ENCODE measurements at regions not wholly inside any gene's neighbourhood (a gene's known extent, or its start where the extent isn't known, plus 50 kb on each side); places are given as distances from the start of the nearest gene placed in this dataset.

GRCh38 chr9:80049096-80049782 is 477.5 kb downstream of the TLE4 start:
- DNase-seq (ENCODE audit: low read depth in 1 of 2, low spot score in 1 of 2) = no peak

- DNase-seq (ENCODE audit: low read depth in 1 of 2, low spot score in 1 of 2) = no peak
These were observed 474.7 kb downstream of the TLE4 start for GRCh38 chr9:80046481-80046880.

DNA sequence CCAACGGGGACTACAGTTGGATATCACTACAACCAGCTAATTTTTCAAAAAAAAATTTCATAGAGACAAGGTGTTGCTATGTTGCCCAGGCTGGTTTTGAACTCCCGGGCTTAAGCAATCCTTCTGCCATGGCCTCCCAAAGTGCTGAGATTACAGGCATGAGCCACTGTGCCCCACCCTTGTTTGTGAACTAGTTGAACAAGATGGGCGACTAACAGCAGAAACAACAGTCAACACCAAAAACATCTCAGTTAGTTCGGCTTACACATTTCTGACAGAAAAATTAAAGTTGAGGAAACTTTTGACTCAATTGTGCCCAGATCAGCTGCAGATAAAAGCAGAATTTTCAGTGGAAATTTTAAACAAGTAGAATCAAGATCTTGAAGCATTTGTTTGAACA is 470.1 kb downstream of the TLE4 start:
- no peak for DNase-seq (ENCODE audit: low read depth in 1 of 2, low spot score in 1 of 2)

GRCh38 chr9:80040457-80040856 is 468.7 kb downstream of the TLE4 start:
- DNase-seq (ENCODE audit: low read depth in 1 of 2, low spot score in 1 of 2) = no peak

- DNase-seq (ENCODE audit: low read depth in 1 of 2, low spot score in 1 of 2) = no peak
These were observed 459.0 kb downstream of the TLE4 start for GRCh38 chr9:80030801-80031200.

GRCh38 chr9:80028501-80028900 is 456.7 kb downstream of the TLE4 start:
- DNase-seq (ENCODE audit: low read depth in 1 of 2, low spot score in 1 of 2) = no peak

DNA sequence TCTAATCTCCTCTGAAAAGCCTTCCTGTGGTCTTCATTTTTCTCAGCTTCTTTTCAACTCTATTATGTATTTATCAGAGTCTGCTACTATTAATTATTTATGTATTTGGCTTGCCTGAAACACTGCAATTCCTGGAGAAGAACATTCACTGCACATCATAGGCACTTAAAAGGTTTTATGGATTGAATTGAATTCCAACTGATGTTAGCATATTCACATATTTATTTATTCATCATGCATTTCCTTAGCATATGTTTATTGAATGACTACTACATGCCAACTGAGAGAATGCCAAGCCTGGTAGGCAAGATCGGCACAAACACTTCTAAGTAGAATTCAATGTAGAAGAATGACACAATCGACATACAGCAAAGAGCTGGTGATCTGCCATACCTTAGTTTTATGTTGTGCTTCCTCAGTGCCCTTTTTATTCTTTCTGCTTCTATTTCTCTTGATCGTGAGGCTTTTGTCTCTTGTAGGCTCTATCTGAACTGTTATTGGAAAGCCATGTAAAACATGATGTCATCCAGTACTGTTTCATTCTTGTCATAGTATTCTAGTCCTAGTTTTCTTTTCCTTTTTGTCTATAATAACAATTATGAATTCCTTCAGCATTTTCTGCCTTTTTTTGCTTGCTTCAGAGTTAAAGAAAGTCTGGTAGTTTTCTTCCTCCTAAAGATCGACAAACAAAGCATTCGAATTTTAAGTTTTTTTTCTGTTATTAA is 454.2 kb downstream of the TLE4 start:
- no peak for DNase-seq (ENCODE audit: low read depth in 1 of 2, low spot score in 1 of 2)

DNA sequence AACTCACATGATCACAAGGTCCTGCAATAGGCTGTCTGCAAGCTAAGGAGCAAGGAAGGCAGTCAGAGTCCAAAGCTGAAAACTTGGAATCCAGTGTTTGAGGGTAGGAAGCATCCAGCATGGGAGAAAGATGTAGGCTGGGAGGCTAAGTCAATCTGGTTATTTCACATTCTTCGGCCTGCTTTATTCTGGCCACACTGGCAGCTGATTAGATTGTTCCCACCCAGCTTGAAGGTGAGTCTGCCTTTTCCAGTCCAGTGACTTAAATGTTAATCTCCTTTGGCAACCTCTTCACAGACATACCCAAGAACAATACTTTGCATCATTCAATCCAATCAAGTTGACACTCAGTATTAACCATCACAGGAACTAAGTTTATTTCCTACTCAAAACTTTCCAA is 453.4 kb downstream of the TLE4 start:
- no peak for DNase-seq (ENCODE audit: low read depth in 1 of 2, low spot score in 1 of 2)

GRCh38 chr9:80020530-80020929 is 448.8 kb downstream of the TLE4 start:
- no peak for DNase-seq (ENCODE audit: low read depth in 1 of 2, low spot score in 1 of 2)

GRCh38 chr9:80020056-80020455 is 448.3 kb downstream of the TLE4 start:
- no peak for DNase-seq (ENCODE audit: low read depth in 1 of 2, low spot score in 1 of 2)

- no peak for DNase-seq (ENCODE audit: low read depth in 1 of 2, low spot score in 1 of 2)
These were observed 442.1 kb downstream of the TLE4 start for GRCh38 chr9:80013891-80014290.

- no peak for DNase-seq (ENCODE audit: low read depth in 1 of 2, low spot score in 1 of 2)
These were observed 441.0 kb downstream of the TLE4 start for GRCh38 chr9:80012557-80013330.

DNA sequence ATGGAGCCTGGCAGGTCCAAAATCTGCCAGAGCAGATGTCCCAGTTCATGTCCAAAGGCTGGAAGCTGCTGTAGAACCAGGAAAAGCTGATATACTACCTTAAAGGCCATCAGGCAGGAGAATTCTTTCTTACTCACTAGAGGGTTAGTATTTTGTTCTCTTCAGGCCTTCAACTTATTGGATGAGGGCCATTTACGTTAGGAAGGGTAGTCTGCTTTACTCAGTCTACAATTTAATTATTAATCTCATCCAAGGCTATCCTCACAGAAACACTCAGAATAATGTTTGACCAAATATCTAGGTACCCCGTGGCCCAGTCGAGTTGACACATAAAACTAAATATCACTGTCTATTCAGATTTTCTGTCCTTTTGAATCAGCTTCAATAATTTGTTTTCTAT is 437.4 kb downstream of the TLE4 start:
- no peak for DNase-seq (ENCODE audit: low read depth in 1 of 2, low spot score in 1 of 2)

DNA sequence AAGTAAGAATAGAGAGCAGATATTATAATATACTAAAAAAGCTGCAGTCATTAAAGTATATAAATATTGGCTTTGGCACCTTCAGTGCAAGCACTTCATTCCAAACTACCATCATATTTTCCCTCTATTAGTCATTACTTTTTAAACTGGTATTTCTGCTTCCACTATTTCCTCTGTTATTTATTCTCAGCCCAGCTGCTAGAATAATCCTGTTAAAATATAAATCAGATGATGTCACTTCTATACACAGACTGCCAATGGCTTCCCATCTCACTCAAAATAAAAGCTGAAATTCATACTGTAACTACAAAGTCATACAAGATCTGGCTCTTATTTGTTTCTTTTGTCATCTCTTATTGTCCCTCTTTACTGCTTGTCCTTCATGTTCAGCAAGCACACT is 432.9 kb downstream of the TLE4 start:
- DNase-seq (ENCODE audit: low read depth in 1 of 2, low spot score in 1 of 2) = no peak

DNA sequence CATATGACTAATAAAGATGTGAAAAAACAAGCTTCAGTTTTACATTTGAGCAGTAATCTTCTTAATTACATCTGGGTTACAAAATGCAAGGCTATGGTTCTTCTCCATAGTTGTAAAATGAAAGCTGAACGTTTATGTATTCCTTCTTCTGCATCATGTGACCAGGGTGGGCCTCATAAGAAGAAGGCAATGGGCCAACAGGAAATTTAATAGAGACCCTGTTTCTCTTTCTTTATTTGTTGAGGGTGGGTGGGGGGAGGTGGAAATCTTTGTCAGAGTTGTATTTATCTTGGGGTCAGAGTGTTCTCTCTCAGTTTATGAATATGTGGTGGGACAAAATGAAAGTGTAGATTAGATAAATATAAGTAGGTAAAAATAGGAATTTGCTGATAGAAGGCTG is 418.8 kb downstream of the TLE4 start:
- DNase-seq (ENCODE audit: low read depth in 1 of 2, low spot score in 1 of 2) = no peak

GRCh38 chr9:79989079-79989478 is 417.3 kb downstream of the TLE4 start:
- no peak for DNase-seq (ENCODE audit: low read depth in 1 of 2, low spot score in 1 of 2)

DNA sequence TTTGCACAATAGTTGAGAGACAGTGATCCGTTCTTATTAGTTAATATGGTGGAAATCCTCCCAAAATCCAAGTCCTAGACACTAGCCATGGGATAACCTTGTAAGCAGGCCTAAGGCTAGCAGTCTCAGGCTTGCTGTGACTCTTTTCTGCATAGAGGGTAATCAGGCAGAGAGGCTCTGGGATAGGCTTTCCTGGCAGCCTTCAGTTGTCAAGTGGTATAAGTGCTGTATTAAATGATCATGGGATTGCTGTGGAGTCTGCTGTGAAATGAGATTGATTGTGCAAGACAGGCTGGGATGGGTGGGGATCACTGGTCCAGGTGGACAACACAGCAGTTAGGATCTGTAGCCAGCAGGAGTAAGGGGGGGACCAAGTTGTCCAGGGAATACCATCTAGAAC is 416.4 kb downstream of the TLE4 start:
- DNase-seq (ENCODE audit: low read depth in 1 of 2, low spot score in 1 of 2) = no peak

GRCh38 chr9:79986437-79986836 is 414.7 kb downstream of the TLE4 start:
- no peak for DNase-seq (ENCODE audit: low read depth in 1 of 2, low spot score in 1 of 2)

- no peak for DNase-seq (ENCODE audit: low read depth in 1 of 2, low spot score in 1 of 2)
These were observed 414.0 kb downstream of the TLE4 start for GRCh38 chr9:79985772-79986171.

DNA sequence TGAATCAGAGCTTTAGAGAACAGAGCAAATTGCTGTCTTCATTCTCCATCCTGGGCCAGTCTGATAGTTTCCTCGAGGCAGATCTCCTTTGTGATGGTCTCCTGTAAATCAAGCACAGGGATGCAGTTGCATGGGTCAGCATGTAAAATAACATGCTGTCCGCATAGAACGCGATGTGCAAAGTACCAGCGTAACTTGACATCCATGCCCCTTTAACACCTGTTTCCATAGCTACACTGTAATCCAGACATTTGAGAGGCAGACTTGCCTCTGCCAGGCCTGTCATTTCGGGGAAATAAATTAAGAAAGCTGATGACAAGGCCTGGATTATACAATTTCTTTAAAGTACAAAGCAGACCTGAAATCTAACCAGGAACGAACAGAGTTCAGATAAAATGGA is 413.5 kb downstream of the TLE4 start:
- DNase-seq (ENCODE audit: low read depth in 1 of 2, low spot score in 1 of 2) = no peak

DNA sequence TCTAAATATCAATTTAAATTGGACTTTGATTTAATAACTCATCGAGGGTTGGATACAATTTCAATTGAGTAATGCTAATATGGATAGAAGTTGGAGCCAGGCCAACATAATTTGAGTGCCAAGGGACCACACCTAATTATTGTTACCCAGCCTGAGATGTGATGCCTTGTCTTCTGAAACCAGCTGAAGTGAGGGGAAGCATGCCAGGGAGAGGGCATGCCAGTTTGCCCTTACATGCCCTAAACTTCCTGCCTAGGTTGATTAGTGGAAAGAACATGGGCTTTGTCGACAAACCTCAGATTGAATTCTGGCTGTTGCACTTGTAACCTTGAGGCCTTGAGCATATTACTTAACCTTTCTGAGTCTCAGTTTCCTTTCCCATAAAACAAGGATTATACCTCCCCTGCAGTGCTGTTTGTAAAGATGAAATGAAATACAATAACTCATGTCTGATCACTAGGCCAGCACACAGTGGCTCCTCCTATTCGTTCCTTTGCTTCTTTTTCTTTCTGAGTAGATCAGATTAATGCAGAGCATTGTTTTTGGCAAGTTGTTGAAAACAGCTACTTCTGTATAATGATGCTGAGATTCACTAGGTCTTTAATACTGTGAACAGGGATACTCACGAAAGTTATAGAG is 412.8 kb downstream of the TLE4 start:
- no peak for DNase-seq (ENCODE audit: low read depth in 1 of 2, low spot score in 1 of 2)

- DNase-seq (ENCODE audit: low read depth in 1 of 2, low spot score in 1 of 2) = no peak
These were observed 408.7 kb downstream of the TLE4 start for GRCh38 chr9:79980432-79980831.
